NK-92 treated with Interleukin-12 subunit alpha and Interleukin-12 subunit beta, amount 100 ng/mL, for 24 hours (cell line): ENCODE measurements at regions not wholly inside any gene's neighbourhood (a gene's known extent, or its start where the extent isn't known, plus 50 kb on each side); places are given as distances from the start of the nearest gene placed in this dataset.

ENCODE experiments used
- DNase-seq: peaks from one replicate; lab custom pipeline; 2025; lab: John Stamatoyannopoulos, UW

GRCh38 chr7:42492920-42493319, 255.9 kb upstream of the GLI3 start:
- DNase-seq = no peak

GRCh38 chr7:42491106-42491505, 254.1 kb upstream of the GLI3 start:
- DNase-seq = no peak

- no peak for DNase-seq
Observed at GRCh38 chr7:42489299-42489698, 252.3 kb upstream of the GLI3 start.

GRCh38 chr7:42485301-42485766, 248.3 kb upstream of the GLI3 start:
- no peak for DNase-seq

GRCh38 chr7:42483886-42484285, 246.9 kb upstream of the GLI3 start:
- no peak for DNase-seq

GRCh38 chr7:42479816-42480633, 243.0 kb upstream of the GLI3 start:
- no peak for DNase-seq

- no peak for DNase-seq
Observed at GRCh38 chr7:42479452-42479815, 242.4 kb upstream of the GLI3 start.

- no peak for DNase-seq
Observed at GRCh38 chr7:42478717-42479116, 241.7 kb upstream of the GLI3 start.

- no peak for DNase-seq
Observed at GRCh38 chr7:42476255-42476654, 239.2 kb upstream of the GLI3 start.

- no peak for DNase-seq
Observed at GRCh38 chr7:42475082-42475481, 238.1 kb upstream of the GLI3 start.

- no peak for DNase-seq
Observed at GRCh38 chr7:42473099-42473498, 236.1 kb upstream of the GLI3 start.

GRCh38 chr7:42471573-42472174, 234.7 kb upstream of the GLI3 start:
- DNase-seq = peak; percentile 34

- no peak for DNase-seq
Observed at GRCh38 chr7:42469341-42469740, 232.3 kb upstream of the GLI3 start.

GRCh38 chr7:42468471-42468870, 231.5 kb upstream of the GLI3 start:
- DNase-seq = no peak

- DNase-seq = no peak
Observed at GRCh38 chr7:42461537-42461936, 224.5 kb upstream of the GLI3 start.

- no peak for DNase-seq
Observed at GRCh38 chr7:42460933-42461332, 223.9 kb upstream of the GLI3 start.

- no peak for DNase-seq
Observed at GRCh38 chr7:42460148-42460547, 223.1 kb upstream of the GLI3 start.

GRCh38 chr7:42457663-42458062, 220.7 kb upstream of the GLI3 start:
- no peak for DNase-seq

- no peak for DNase-seq
Observed at GRCh38 chr7:42456756-42457276, 219.8 kb upstream of the GLI3 start.

GRCh38 chr7:42456267-42456666, 219.3 kb upstream of the GLI3 start:
- no peak for DNase-seq

GRCh38 chr7:42453931-42454361, 216.9 kb upstream of the GLI3 start:
- DNase-seq = no peak

GRCh38 chr7:42452356-42452755, 215.3 kb upstream of the GLI3 start:
- DNase-seq = no peak

- no peak for DNase-seq
Observed at GRCh38 chr7:42449431-42449830, 212.4 kb upstream of the GLI3 start.
